IPS DF 6.9 (cell line): ENCODE measurements at regions not wholly inside any gene's neighbourhood (a gene's known extent, or its start where the extent isn't known, plus 50 kb on each side); places are given as distances from the start of the nearest gene placed in this dataset.

ENCODE experiments used
- DNase-seq: peaks from one replicate; pipeline ENCODE4 v3.0.0-alpha.2; 2013; ENCODE audit warnings: low read depth, low spot score
- H3K27ac ChIP-seq: one replicate; pipeline ENCODE4 v1.5.1; 2013; ENCODE audit warnings: low read length, control low read depth
- H3K27me3 ChIP-seq: 2 replicates; pipeline ENCODE4 v1.6.1; 2013; ENCODE audit warnings: mild to moderate bottlenecking, low read length; ENCODE audit not compliant: control insufficient read depth, insufficient read depth
- H3K36me3 ChIP-seq: 2 replicates; pipeline ENCODE4 v1.6.1; 2013; ENCODE audit warnings: low read length; ENCODE audit not compliant: control insufficient read depth, insufficient read depth
- H3K4me1 ChIP-seq: 2 replicates; pipeline ENCODE4 v1.6.1; 2013; ENCODE audit warnings: low read length; ENCODE audit not compliant: control insufficient read depth, insufficient read depth
- H3K4me3 ChIP-seq: 2 replicates; pipeline ENCODE4 v1.5.1; 2013; ENCODE audit warnings: mild to moderate bottlenecking, low read length
- H3K9me3 ChIP-seq: 2 replicates; pipeline ENCODE4 v1.6.1; 2013; ENCODE audit warnings: low read length, inconsistent platforms; ENCODE audit not compliant: control insufficient read depth, insufficient read depth
- whole genome bisulfite sequencing: extraction: QIAGEN DNeasy Blood & Tissue Kit; methylation state at CpG from one replicate; pipeline ENCODE4 v1.1.7; 2013; ENCODE audit warnings: mixed read lengths, missing lambda C conversion rate; ENCODE audit not compliant: insufficient read length, insufficient coverage; 5-methylcytosine and 5-hydroxymethylcytosine counted together

GRCh38 chr11:80010536-80010935, 569.7 kb upstream of the TENM4 start:
- H3K9me3 ChIP-seq: no peaks in the 10 kb centered on the region
- no peak for DNase-seq
- no peaks in the 10 kb centered on the region for H3K27me3 ChIP-seq
- WGBS: no CpG with 5 or more reads among the region's 1 CpG
- H3K27ac ChIP-seq: no peak overlapping the region
- H3K4me1 ChIP-seq: no peaks in the 10 kb centered on the region
- H3K4me3 ChIP-seq: no peak overlapping the region
- no peaks in the 10 kb centered on the region for H3K36me3 ChIP-seq

DNA sequence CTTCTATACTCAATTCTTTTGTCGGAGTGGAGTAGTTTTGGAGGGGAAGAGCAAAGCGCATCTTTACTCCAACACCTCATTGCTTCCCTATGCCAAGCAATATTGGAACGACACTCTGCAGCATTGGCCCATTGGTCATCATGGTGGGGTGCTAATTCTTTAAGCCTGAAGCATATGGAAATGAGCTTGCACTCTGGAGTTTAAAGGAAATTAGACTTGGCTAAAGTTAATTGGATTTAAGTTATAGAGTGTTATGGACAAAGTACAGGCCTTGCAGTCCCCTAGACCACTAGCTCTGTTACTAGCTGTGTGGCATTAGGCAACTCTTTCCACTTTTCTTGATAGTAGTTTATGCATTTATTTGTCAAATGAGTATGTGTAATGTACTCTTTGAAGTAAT, 568.3 kb upstream of the TENM4 start:
- H3K36me3 ChIP-seq: no peaks in the 10 kb centered on the region
- WGBS: no CpG with 5 or more reads among the region's 3 CpGs
- no peaks in the 10 kb centered on the region for H3K9me3 ChIP-seq
- no peak overlapping the region for H3K4me3 ChIP-seq
- no peak overlapping the region for H3K27ac ChIP-seq
- H3K27me3 ChIP-seq: no peaks in the 10 kb centered on the region
- DNase-seq: no peak
- no peaks in the 10 kb centered on the region for H3K4me1 ChIP-seq

GRCh38 chr11:80007616-80008015, 566.8 kb upstream of the TENM4 start:
- DNase-seq: no peak
- Histone ChIP-seq H3K4me3 (no peak overlapping the region), H3K9me3 (no peaks in the 10 kb centered on the region), H3K4me1 (no peaks in the 10 kb centered on the region), H3K36me3 (no peaks in the 10 kb centered on the region), H3K27me3 (no peaks in the 10 kb centered on the region), H3K27ac (no peak overlapping the region)
- no CpG with 5 or more reads among the region's 6 CpGs for WGBS

GRCh38 chr11:79990141-79990540, 549.3 kb upstream of the TENM4 start:
- Histone ChIP-seq H3K27ac (no peak overlapping the region), H3K36me3 (no peaks in the 10 kb centered on the region), H3K27me3 (no peaks in the 10 kb centered on the region), H3K9me3 (no peaks in the 10 kb centered on the region), H3K4me1 (0 out of 2 replicates have a peak, but pooled peaks cover 1% of the 10 kb centered on the region), H3K4me3 (no peak overlapping the region)
- no peak for DNase-seq
- no CpG with 5 or more reads among the region's 3 CpGs for WGBS

GRCh38 chr11:79982185-79982584, 541.4 kb upstream of the TENM4 start:
- H3K4me1 ChIP-seq: 0 out of 2 replicates have a peak, but pooled peaks cover 1% of the 10 kb centered on the region
- no peaks in the 10 kb centered on the region for H3K36me3 ChIP-seq
- WGBS: no CpG with 5 or more reads among the region's 4 CpGs
- no peak for DNase-seq
- no peaks in the 10 kb centered on the region for H3K9me3 ChIP-seq
- H3K27ac ChIP-seq: no peak overlapping the region
- no peak overlapping the region for H3K4me3 ChIP-seq
- no peaks in the 10 kb centered on the region for H3K27me3 ChIP-seq

DNA sequence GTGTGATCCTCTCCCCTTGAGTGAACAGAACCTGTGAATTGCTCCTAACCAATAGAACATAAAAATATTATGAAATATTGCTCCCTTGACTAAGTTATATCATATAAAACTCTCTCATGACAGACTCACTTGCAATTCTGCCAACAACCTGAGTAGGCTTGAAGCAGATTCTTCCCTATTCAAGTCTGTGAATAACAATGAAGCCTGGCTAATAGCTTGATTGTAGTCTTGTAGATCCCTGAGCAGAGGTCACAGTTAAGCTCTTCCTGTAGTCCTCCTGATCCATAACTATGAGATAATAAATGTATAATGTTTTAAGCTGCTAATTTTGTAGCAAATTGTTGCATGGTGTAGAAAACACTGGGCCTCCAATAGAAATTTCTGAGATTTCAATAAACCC, 540.1 kb upstream of the TENM4 start:
- Histone ChIP-seq H3K4me1 (no peaks in the 10 kb centered on the region), H3K27ac (no peak overlapping the region), H3K36me3 (no peaks in the 10 kb centered on the region), H3K9me3 (no peaks in the 10 kb centered on the region), H3K4me3 (no peak overlapping the region), H3K27me3 (no peaks in the 10 kb centered on the region)
- DNase-seq: no peak

- Histone ChIP-seq H3K27me3 (no peaks in the 10 kb centered on the region), H3K4me1 (peaks cover 2% of the 10 kb centered on the region; the same call in 1 of the 2 replicates), H3K27ac (no peak overlapping the region), H3K36me3 (no peaks in the 10 kb centered on the region), H3K9me3 (no peaks in the 10 kb centered on the region), H3K4me3 (no peak overlapping the region)
- no CpG with 5 or more reads among the region's 7 CpGs for WGBS
- DNase-seq: peak; percentile 5
Measured at GRCh38 chr11:79973721-79974617, 533.1 kb upstream of the TENM4 start.

DNA sequence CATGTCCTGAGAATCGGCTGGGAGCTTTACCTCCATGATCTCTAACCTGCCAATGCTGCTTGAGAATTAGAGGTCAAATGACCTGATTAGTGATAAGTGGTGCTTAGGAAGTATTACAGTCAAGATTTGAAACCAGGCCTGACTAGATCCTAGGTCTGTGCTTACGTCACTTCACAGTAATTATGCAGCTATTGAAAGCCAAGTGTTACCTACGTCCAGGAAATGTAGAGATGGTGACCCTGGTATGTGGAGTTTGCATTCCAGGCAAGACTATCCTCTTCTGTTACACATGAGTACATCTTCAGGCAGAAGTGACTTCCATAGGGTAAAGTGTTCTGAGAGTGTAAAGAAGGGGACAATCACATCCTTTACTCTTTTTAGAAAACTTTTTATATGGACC, 530.4 kb upstream of the TENM4 start:
- peaks cover 2% of the 10 kb centered on the region; the same call in 1 of the 2 replicates for H3K4me1 ChIP-seq
- H3K27me3 ChIP-seq: no peaks in the 10 kb centered on the region
- no peak for DNase-seq
- no CpG with 5 or more reads among the region's 3 CpGs for WGBS
- H3K27ac ChIP-seq: no peak overlapping the region
- H3K4me3 ChIP-seq: no peak overlapping the region
- no peaks in the 10 kb centered on the region for H3K9me3 ChIP-seq
- no peaks in the 10 kb centered on the region for H3K36me3 ChIP-seq

DNA sequence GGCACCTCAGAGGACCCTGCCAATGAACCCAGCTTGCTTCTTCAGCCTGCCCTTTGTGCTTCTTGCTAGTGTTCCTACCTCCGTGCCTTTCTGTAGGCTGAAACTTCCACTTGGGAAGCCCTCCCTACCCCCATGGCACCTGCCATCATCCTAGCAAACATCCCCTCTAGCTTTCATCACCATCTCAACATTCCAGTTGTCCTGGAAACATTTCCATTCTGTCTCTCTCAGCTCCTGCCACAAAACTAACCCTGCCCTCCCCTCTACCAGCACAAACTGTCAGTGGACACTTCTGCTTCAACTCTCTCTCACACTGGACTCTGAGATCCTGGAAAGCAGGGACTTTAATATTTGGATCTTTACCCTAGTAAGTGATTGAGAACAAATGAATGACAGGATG, 525.8 kb upstream of the TENM4 start:
- WGBS: no CpG with 5 or more reads among the region's 1 CpG
- DNase-seq: no peak
- Histone ChIP-seq H3K4me3 (no peak overlapping the region), H3K36me3 (no peaks in the 10 kb centered on the region), H3K27me3 (no peaks in the 10 kb centered on the region), H3K27ac (no peak overlapping the region), H3K9me3 (no peaks in the 10 kb centered on the region), H3K4me1 (no peaks in the 10 kb centered on the region)

DNA sequence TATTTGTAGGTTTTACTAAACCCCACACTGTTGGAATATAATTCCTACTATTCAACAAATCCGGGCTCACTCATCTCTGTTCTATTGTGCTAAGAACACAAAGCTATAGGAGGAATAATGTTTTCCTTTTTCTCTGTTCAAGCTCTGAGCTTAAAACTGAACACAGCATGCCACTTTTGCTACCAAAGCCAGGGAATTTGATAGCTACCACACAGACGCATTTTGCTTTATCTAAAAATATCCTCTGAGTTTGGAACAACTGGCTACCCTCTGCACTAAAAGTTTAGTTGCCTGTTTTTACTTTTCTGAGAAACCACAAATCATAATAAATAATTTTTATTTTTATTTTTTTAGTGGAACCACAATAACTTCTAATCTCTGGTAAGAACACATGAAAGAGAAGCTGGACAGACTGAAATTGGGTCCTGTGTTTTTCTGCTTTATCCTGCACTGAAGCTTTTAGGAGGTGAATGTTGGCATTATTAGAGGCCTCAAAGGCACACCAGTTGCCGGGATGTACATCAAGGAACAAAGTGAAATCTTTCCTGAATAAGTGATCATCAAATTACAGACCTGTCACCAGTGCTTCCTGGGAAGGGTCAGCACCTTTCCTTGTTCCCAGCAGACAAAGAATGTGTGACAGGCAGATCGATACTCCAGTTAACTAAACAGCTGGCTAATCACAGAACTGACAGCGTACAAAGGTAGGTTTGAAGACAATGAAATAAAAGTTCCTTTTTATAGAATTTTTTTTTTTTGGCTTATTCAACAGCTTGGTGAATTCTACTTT, 523.2 kb upstream of the TENM4 start:
- no peak overlapping the region for H3K4me3 ChIP-seq
- no peaks in the 10 kb centered on the region for H3K9me3 ChIP-seq
- no peak overlapping the region for H3K27ac ChIP-seq
- H3K36me3 ChIP-seq: no peaks in the 10 kb centered on the region
- no CpG with 5 or more reads among the region's 5 CpGs for WGBS
- no peak for DNase-seq
- no peaks in the 10 kb centered on the region for H3K4me1 ChIP-seq
- H3K27me3 ChIP-seq: no peaks in the 10 kb centered on the region
